HG03439 (cell line): ENCODE measurements at regions not wholly inside any gene's neighbourhood (a gene's known extent, or its start where the extent isn't known, plus 50 kb on each side); places are given as distances from the start of the nearest gene placed in this dataset.
"Not testable (repeated sequence)": the region's sequence is repeated elsewhere in the genome, so short reads cannot be mapped to it uniquely, and the experiment has no call there.

ENCODE experiments used
- ATAC-seq: cut with Tn5 transposase; IDR thresholded peaks from one replicate; pipeline ENCODE4 v1.9.1; 2021; ENCODE audit warnings: mild to moderate bottlenecking, moderate library complexity; ENCODE audit not compliant: unreplicated experiment

- ATAC-seq = no peak
These were observed 439.9 kb upstream of the CHD1 start for GRCh38 chr5:99368726-99369125.

- no peak for ATAC-seq
These were observed 427.1 kb upstream of the CHD1 start for GRCh38 chr5:99355881-99356280.

- no peak for ATAC-seq
These were observed 421.0 kb upstream of the CHD1 start for GRCh38 chr5:99349787-99350186.

GRCh38 chr5:99348597-99348996 lies 419.8 kb upstream of the CHD1 start:
- ATAC-seq = no peak

- ATAC-seq = not testable (repeated sequence)
These were observed 411.0 kb upstream of the CHD1 start for GRCh38 chr5:99339758-99340157.

- ATAC-seq = no peak
These were observed 406.1 kb upstream of the CHD1 start for GRCh38 chr5:99334936-99335335.

- ATAC-seq = no peak
These were observed 402.3 kb upstream of the CHD1 start for GRCh38 chr5:99331061-99331460.

- no peak for ATAC-seq
These were observed 391.6 kb upstream of the CHD1 start for GRCh38 chr5:99320436-99320835.

- ATAC-seq = no peak
These were observed 388.3 kb upstream of the CHD1 start for GRCh38 chr5:99317136-99317535.

GRCh38 chr5:99316484-99316883 lies 387.7 kb upstream of the CHD1 start:
- ATAC-seq = no peak

- no peak for ATAC-seq
These were observed 386.8 kb upstream of the CHD1 start for GRCh38 chr5:99315413-99316183.

- ATAC-seq = no peak
These were observed 385.9 kb upstream of the CHD1 start for GRCh38 chr5:99314721-99315120.

GRCh38 chr5:99308131-99308530 lies 379.3 kb upstream of the CHD1 start:
- no peak for ATAC-seq

GRCh38 chr5:99305045-99305580 lies 376.3 kb upstream of the CHD1 start:
- no peak for ATAC-seq

GRCh38 chr5:99285606-99286005 lies 356.8 kb upstream of the CHD1 start:
- ATAC-seq = no peak

GRCh38 chr5:99275128-99275527 lies 346.3 kb upstream of the CHD1 start:
- no peak for ATAC-seq

- no peak for ATAC-seq
These were observed 343.8 kb upstream of the CHD1 start for GRCh38 chr5:99272576-99272975.

- ATAC-seq = no peak
These were observed 330.0 kb upstream of the CHD1 start for GRCh38 chr5:99258819-99259218.

- no peak for ATAC-seq
These were observed 319.3 kb upstream of the CHD1 start for GRCh38 chr5:99248066-99248465.

GRCh38 chr5:99247346-99247745 lies 318.5 kb upstream of the CHD1 start:
- no peak for ATAC-seq

- ATAC-seq = no peak
These were observed 314.3 kb upstream of the CHD1 start for GRCh38 chr5:99243111-99243510.

GRCh38 chr5:99239826-99240360 lies 311.1 kb upstream of the CHD1 start:
- ATAC-seq = no peak
